ENCODE measurements at regions not wholly inside any gene's neighbourhood (a gene's known extent, or its start where the extent isn't known, plus 50 kb on each side); places are given as distances from the start of the nearest gene placed in this dataset.

DNA sequence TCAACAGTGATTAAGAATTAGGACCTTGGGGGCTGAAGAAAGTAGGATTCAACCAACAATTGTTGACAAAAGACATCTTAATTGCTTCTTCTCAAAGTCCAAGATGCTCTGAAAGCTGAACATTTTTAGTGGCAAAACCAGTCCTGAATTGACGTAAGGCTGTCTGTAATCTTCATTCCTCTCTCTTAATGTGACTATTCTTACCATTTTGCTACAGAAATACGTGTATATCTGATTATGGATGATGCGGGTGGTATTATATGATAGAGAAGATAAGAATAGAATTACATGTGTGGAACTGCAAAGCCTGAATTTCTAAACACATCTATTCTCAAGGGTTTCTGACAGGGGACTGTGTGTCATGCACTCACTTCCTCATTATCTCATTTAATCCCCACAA lies 130.3 kb upstream of the SASH1 start:
- Histone ChIP-seq H3K27me3 (ENCODE audit: insufficient read depth, low read length) (peaks cover 34% of the 10 kb centered on the region), H3K4me1 (ENCODE audit: insufficient read depth, low read length) (no peaks in the 10 kb centered on the region), H3K4me3 (ENCODE audit: low read length) (no peak overlapping the region), H3K9me3 (ENCODE audit: low read depth, low read length) (no peaks in the 10 kb centered on the region)

DNA sequence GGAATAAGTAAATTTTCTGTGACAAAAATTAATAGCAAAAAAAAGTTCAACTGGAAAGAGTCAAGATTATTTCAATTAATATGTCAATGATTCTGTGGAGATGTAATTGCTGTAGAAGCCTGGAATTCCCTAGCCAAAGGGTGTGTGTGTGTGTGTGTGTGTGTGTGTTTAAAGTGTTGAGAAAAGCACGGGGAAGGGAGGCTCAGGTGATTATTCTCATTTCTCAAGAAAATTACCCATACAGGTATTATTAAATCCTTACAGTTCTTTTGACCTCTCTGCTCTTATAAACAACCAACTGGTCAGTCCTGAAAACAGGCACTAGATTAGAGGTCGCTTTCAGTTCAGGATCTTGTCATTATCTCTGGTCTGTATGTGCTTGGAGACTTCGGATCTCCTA lies 129.3 kb upstream of the SASH1 start:
- Histone ChIP-seq H3K9me3 (ENCODE audit: low read depth, low read length) (no peaks in the 10 kb centered on the region), H3K4me1 (ENCODE audit: insufficient read depth, low read length) (no peaks in the 10 kb centered on the region), H3K27me3 (ENCODE audit: insufficient read depth, low read length) (peaks cover 26% of the 10 kb centered on the region), H3K4me3 (ENCODE audit: low read length) (no peak overlapping the region)

- peaks cover 14% of the 10 kb centered on the region for H3K27me3 ChIP-seq (ENCODE audit: insufficient read depth, low read length)
Measured at GRCh38 chr6:148214667-148215066, 128.0 kb upstream of the SASH1 start.

GRCh38 chr6:148217051-148217450 lies 125.6 kb upstream of the SASH1 start:
- H3K9me3 ChIP-seq (ENCODE audit: low read depth, low read length), result no peaks in the 10 kb centered on the region
- H3K4me3 ChIP-seq (ENCODE audit: low read length), result no peak overlapping the region
- peaks cover 9% of the 10 kb centered on the region for H3K27me3 ChIP-seq (ENCODE audit: insufficient read depth, low read length)
- H3K4me1 ChIP-seq (ENCODE audit: insufficient read depth, low read length), result no peaks in the 10 kb centered on the region

More at GRCh38 chr6:148214667-148215066, 128.0 kb upstream of the SASH1 start:
- Histone ChIP-seq H3K4me1 (ENCODE audit: insufficient read depth, low read length) (no peaks in the 10 kb centered on the region), H3K9me3 (ENCODE audit: low read depth, low read length) (no peaks in the 10 kb centered on the region), H3K4me3 (ENCODE audit: low read length) (no peak overlapping the region)

- Histone ChIP-seq H3K4me3 (ENCODE audit: low read length) (no peak overlapping the region), H3K27me3 (ENCODE audit: insufficient read depth, low read length) (peaks cover 11% of the 10 kb centered on the region), H3K9me3 (ENCODE audit: low read depth, low read length) (no peaks in the 10 kb centered on the region), H3K4me1 (ENCODE audit: insufficient read depth, low read length) (no peaks in the 10 kb centered on the region)
Measured at GRCh38 chr6:148217921-148218320, 124.7 kb upstream of the SASH1 start.

- no peak overlapping the region for H3K4me3 ChIP-seq (ENCODE audit: low read length)
- H3K27me3 ChIP-seq (ENCODE audit: insufficient read depth, low read length), result peaks cover 11% of the 10 kb centered on the region
- H3K9me3 ChIP-seq (ENCODE audit: low read depth, low read length), result no peaks in the 10 kb centered on the region
- H3K4me1 ChIP-seq (ENCODE audit: insufficient read depth, low read length), result no peaks in the 10 kb centered on the region
Measured at GRCh38 chr6:148218542-148219258, 123.9 kb upstream of the SASH1 start.

- Histone ChIP-seq H3K27me3 (ENCODE audit: insufficient read depth, low read length) (peaks cover 5% of the 10 kb centered on the region), H3K4me3 (ENCODE audit: low read length) (no peak overlapping the region), H3K9me3 (ENCODE audit: low read depth, low read length) (no peaks in the 10 kb centered on the region), H3K4me1 (ENCODE audit: insufficient read depth, low read length) (no peaks in the 10 kb centered on the region)
Measured at GRCh38 chr6:148221196-148221979, 121.2 kb upstream of the SASH1 start.

GRCh38 chr6:148222376-148222775 lies 120.3 kb upstream of the SASH1 start:
- Histone ChIP-seq H3K27me3 (ENCODE audit: insufficient read depth, low read length) (peaks cover 5% of the 10 kb centered on the region), H3K9me3 (ENCODE audit: low read depth, low read length) (no peaks in the 10 kb centered on the region), H3K4me3 (ENCODE audit: low read length) (no peak overlapping the region), H3K4me1 (ENCODE audit: insufficient read depth, low read length) (no peaks in the 10 kb centered on the region)

DNA sequence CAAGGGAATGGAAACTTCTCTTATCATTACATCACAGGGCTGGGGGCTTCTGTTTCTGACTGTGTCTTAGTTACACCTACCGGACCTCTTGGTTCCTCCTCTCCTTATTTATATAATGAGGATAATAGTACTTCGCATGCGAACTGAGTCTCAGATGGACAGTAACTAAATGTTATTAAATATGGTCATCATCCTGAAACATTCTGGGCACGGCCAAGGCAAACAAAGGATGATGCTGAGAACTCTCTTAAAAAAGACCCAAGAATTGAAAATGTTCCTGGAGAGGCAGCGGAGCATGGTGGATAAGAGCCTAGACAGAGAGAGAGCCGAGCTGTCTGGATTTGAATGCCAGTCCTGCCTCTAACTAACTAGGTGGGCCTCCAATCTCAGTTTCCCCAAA lies 119.8 kb upstream of the SASH1 start:
- Histone ChIP-seq H3K4me1 (ENCODE audit: insufficient read depth, low read length) (no peaks in the 10 kb centered on the region), H3K4me3 (ENCODE audit: low read length) (no peak overlapping the region), H3K27me3 (ENCODE audit: insufficient read depth, low read length) (peaks cover 5% of the 10 kb centered on the region), H3K9me3 (ENCODE audit: low read depth, low read length) (no peaks in the 10 kb centered on the region)

GRCh38 chr6:148223424-148223842 lies 119.2 kb upstream of the SASH1 start:
- H3K9me3 ChIP-seq (ENCODE audit: low read depth, low read length), result no peaks in the 10 kb centered on the region
- no peak overlapping the region for H3K4me3 ChIP-seq (ENCODE audit: low read length)
- H3K4me1 ChIP-seq (ENCODE audit: insufficient read depth, low read length), result no peaks in the 10 kb centered on the region
- peaks cover 5% of the 10 kb centered on the region for H3K27me3 ChIP-seq (ENCODE audit: insufficient read depth, low read length)

DNA sequence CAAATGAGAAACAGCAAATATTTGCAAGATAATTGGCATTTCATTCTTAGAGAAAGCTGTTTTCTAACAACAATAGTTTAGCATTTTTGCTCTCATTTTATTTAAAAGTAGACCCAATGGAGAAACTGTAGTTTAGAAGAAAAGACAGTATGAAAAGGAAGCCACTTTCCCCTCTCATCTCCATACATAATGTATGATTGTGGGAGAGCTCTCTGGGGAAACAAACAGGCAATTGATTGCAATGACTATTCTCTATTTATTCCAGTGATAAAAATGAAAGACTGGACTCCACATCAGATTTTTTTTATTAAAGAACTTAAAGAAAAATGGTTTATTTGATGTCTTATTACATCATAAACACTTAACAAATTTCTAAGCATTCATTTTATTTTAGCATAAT lies 116.8 kb upstream of the SASH1 start:
- Histone ChIP-seq H3K9me3 (ENCODE audit: low read depth, low read length) (no peaks in the 10 kb centered on the region), H3K27me3 (ENCODE audit: insufficient read depth, low read length) (peaks cover 5% of the 10 kb centered on the region), H3K4me3 (ENCODE audit: low read length) (no peak overlapping the region), H3K4me1 (ENCODE audit: insufficient read depth, low read length) (no peaks in the 10 kb centered on the region)

DNA sequence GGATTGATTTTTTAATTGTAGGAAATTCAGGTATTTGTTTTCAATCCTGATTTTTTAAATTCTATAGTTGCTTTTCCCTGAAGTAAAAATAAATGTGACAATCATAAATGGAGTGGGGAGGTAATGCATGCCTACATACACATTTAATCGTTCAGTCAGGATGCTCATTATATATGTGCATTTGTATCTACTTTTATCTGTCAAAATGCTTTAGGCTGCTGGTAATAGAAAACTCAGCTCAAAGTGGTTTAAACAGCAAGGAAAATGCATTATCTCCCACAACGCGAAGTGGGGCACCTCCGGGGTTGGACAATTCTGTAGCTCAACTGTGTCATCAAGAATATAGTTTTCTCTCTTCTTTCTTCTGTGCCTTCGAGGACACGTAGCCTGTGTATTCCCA lies 116.4 kb upstream of the SASH1 start:
- H3K9me3 ChIP-seq (ENCODE audit: low read depth, low read length), result no peaks in the 10 kb centered on the region
- peaks cover 5% of the 10 kb centered on the region for H3K27me3 ChIP-seq (ENCODE audit: insufficient read depth, low read length)
- H3K4me1 ChIP-seq (ENCODE audit: insufficient read depth, low read length), result no peaks in the 10 kb centered on the region
- H3K4me3 ChIP-seq (ENCODE audit: low read length), result no peak overlapping the region

GRCh38 chr6:148231572-148231971 lies 111.1 kb upstream of the SASH1 start:
- Histone ChIP-seq H3K27me3 (ENCODE audit: insufficient read depth, low read length) (no peaks in the 10 kb centered on the region), H3K4me1 (ENCODE audit: insufficient read depth, low read length) (no peaks in the 10 kb centered on the region), H3K4me3 (ENCODE audit: low read length) (no peak overlapping the region), H3K9me3 (ENCODE audit: low read depth, low read length) (no peaks in the 10 kb centered on the region)

DNA sequence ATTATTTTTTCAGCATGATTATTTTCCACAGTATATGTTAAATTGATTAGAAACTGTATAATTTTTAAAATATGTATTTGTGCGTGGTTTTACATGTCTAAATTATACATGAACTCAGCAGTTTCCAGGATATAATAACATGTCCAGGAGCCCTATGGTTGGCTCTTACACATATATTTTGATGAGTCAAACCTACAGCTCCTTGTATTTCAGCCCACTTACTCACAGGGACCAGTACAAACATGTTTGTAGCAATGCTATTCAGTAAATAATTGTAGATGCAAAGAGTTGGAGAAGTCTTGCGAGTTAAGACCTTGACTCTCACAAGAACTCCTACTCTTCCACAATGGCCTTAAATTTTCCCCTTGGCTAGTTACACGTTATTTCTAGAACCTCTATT lies 107.2 kb upstream of the SASH1 start:
- Histone ChIP-seq H3K9me3 (ENCODE audit: low read depth, low read length) (no peaks in the 10 kb centered on the region), H3K27me3 (ENCODE audit: insufficient read depth, low read length) (peaks cover 2% of the 10 kb centered on the region), H3K4me1 (ENCODE audit: insufficient read depth, low read length) (no peaks in the 10 kb centered on the region), H3K4me3 (ENCODE audit: low read length) (no peak overlapping the region)

DNA sequence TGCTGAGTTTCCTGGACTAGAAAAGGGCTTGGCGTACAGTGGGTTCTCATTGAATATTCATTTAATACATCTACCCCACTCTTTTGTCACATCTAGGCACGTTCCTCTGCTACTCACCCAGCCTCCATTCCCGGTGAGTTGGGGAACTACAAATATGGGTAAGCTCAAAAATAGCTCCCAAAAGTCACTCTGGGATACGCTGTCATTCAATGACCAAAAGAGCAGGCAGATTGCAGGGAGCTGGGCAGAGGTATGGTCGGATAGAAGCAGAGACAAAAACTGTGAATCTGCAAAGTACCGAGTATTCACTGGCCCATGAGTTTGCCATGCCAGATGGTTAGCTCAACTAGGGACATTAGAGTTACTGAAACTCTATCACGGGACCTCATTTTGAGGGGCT lies 103.9 kb upstream of the SASH1 start:
- Histone ChIP-seq H3K4me1 (ENCODE audit: insufficient read depth, low read length) (no peaks in the 10 kb centered on the region), H3K4me3 (ENCODE audit: low read length) (no peak overlapping the region), H3K9me3 (ENCODE audit: low read depth, low read length) (no peaks in the 10 kb centered on the region), H3K27me3 (ENCODE audit: insufficient read depth, low read length) (peaks cover 2% of the 10 kb centered on the region)

DNA sequence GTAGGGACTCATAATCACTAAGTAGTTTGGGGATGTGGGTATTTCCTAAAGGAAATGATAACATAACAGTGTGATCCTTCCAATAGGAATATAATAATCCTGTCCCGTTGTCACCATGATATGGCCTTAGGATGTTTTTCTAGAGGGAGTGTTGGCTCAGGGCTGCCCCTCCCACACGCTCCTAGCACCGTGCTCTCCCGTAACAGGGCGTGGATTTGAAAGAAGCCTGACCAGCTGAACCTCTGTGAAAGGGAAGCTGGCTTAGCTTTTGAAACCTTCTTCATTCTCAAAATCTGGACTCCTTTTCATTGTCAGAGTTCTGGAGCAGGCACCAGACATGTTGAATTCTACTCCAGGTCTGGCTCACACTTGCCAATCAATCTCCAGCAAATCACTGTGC lies 103.4 kb upstream of the SASH1 start:
- H3K27me3 ChIP-seq (ENCODE audit: insufficient read depth, low read length), result peaks cover 2% of the 10 kb centered on the region
- H3K4me1 ChIP-seq (ENCODE audit: insufficient read depth, low read length), result no peaks in the 10 kb centered on the region
- no peak overlapping the region for H3K4me3 ChIP-seq (ENCODE audit: low read length)
- no peaks in the 10 kb centered on the region for H3K9me3 ChIP-seq (ENCODE audit: low read depth, low read length)
